ENCODE measurements at regions not wholly inside any gene's neighbourhood (a gene's known extent, or its start where the extent isn't known, plus 50 kb on each side); places are given as distances from the start of the nearest gene placed in this dataset.

GRCh38 chr11:116403794-116404461 is 368.9 kb downstream of the BUD13 start:
- no peak for TF ChIP-seq CTCF (IDR thresholded peaks at IDR 0.05)
- TF ChIP-seq ZFX (IDR thresholded peaks at IDR 0.05; ENCODE audit: borderline replicate concordance) = no peak

Data from 22Rv1 (cell line).